ENCODE measurements at regions not wholly inside any gene's neighbourhood (a gene's known extent, or its start where the extent isn't known, plus 50 kb on each side); places are given as distances from the start of the nearest gene placed in this dataset.
"Not testable (repeated sequence)": the region's sequence is repeated elsewhere in the genome, so short reads cannot be mapped to it uniquely, and the experiment has no call there.

- Histone ChIP-seq H3K36me3 (ENCODE audit: control insufficient read depth, insufficient read depth, low read length) (no peaks in the 10 kb centered on the region), H3K27me3 (ENCODE audit: control insufficient read depth, insufficient read depth, low read length, poor library complexity, severe bottlenecking) (no peaks in the 10 kb centered on the region), H3K4me3 (ENCODE audit: insufficient read depth, low read depth, low read length) (no peak overlapping the region), H3K4me1 (ENCODE audit: control insufficient read depth, insufficient read depth, low read length) (peaks cover 30% of the 10 kb centered on the region), H3K27ac (ENCODE audit: insufficient read depth, low read depth, low read length, poor library complexity, severe bottlenecking) (no peak overlapping the region), H3K9me3 (ENCODE audit: control insufficient read depth, low read length) (no peaks in the 10 kb centered on the region)
- 93 to 94% methylated on average over 4 of the region's 4 CpGs for WGBS, 2 experiments
Observed at GRCh38 chr7:138249975-138250374, 173.7 kb downstream of the AKR1D1 start.

DNA sequence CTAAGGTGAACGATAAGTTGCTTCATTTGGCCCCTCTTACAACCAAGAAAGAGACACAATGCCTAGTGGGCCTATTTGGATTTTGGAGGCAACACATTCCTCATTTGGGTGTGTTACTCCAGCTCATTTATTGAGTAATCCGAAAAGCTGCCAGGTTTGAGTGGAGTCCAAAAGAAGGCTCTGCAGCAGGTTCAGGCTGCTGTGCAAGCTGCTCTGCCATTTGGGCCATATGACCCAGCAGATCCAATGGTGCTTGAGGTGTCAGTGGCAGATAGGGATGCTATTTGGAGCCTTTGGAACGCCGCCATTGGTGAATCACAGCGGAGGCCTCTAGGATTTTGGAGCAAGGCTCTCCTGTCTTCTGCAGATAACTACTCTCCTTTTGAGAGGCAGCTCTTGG, 176.4 kb downstream of the AKR1D1 start:
- 95 to 96% methylated on average over 5 of the region's 5 CpGs for WGBS, 2 experiments
- not testable (repeated sequence) for H3K9me3 ChIP-seq (ENCODE audit: control insufficient read depth, low read length); H3K36me3 ChIP-seq (ENCODE audit: control insufficient read depth, insufficient read depth, low read length); H3K4me1 ChIP-seq (ENCODE audit: control insufficient read depth, insufficient read depth, low read length); H3K4me3 ChIP-seq (ENCODE audit: insufficient read depth, low read depth, low read length); H3K27me3 ChIP-seq (ENCODE audit: control insufficient read depth, insufficient read depth, low read length, poor library complexity, severe bottlenecking); H3K27ac ChIP-seq (ENCODE audit: insufficient read depth, low read depth, low read length, poor library complexity, severe bottlenecking)

- 82 to 84% methylated on average over 5 of the region's 5 CpGs for WGBS, 2 experiments
- H3K9me3 ChIP-seq (ENCODE audit: control insufficient read depth, low read length), result no peaks in the 10 kb centered on the region
- H3K36me3 ChIP-seq (ENCODE audit: control insufficient read depth, insufficient read depth, low read length), result no peaks in the 10 kb centered on the region
- no peak overlapping the region for H3K4me3 ChIP-seq (ENCODE audit: insufficient read depth, low read depth, low read length)
- no peaks in the 10 kb centered on the region for H3K4me1 ChIP-seq (ENCODE audit: control insufficient read depth, insufficient read depth, low read length)
- H3K27me3 ChIP-seq (ENCODE audit: control insufficient read depth, insufficient read depth, low read length, poor library complexity, severe bottlenecking), result no peaks in the 10 kb centered on the region
- H3K27ac ChIP-seq (ENCODE audit: insufficient read depth, low read depth, low read length, poor library complexity, severe bottlenecking), result no peak overlapping the region
Observed at GRCh38 chr7:138254444-138254843, 178.2 kb downstream of the AKR1D1 start.

DNA sequence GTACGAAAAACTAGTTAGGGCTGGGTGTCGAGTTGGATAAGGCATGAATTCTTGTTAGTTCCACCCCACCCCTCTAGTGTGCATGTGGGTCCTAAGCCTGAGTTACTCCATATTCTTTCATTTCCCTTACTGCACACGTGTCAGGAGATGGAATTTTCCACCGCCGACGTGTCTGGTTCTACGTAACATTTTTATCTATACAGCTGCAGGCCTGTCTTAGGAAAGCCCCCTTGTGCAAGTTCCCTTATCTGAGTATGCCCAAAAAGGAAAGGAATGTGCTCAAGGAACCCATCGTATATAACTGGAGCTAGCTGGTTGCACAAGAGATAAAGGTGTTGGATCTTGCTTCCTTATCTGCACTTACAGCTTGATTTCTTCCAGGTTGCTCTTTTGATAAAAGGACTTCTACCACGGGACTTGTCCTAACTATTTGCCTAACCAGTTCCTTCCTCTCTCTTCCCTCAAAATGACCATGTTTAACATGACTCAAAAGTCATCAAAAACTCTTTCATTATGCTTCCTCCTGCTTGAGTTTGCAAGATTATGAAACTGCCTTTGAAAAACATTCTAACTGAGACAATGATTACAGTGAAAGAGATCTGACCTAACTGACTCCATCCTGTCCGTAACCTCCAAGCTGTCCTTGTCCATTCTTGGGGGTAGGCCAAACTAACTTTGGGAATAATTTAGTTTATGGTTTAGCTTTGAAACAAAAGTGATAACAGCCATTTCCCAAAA, 181.4 kb downstream of the AKR1D1 start:
- no peaks in the 10 kb centered on the region for H3K36me3 ChIP-seq (ENCODE audit: control insufficient read depth, insufficient read depth, low read length)
- WGBS, 2 experiments, result 89 to 93% methylated on average over 10 of the region's 10 CpGs
- no peaks in the 10 kb centered on the region for H3K9me3 ChIP-seq (ENCODE audit: control insufficient read depth, low read length)
- no peaks in the 10 kb centered on the region for H3K4me1 ChIP-seq (ENCODE audit: control insufficient read depth, insufficient read depth, low read length)
- no peak overlapping the region for H3K4me3 ChIP-seq (ENCODE audit: insufficient read depth, low read depth, low read length)
- H3K27me3 ChIP-seq (ENCODE audit: control insufficient read depth, insufficient read depth, low read length, poor library complexity, severe bottlenecking), result no peaks in the 10 kb centered on the region
- H3K27ac ChIP-seq (ENCODE audit: insufficient read depth, low read depth, low read length, poor library complexity, severe bottlenecking), result no peak overlapping the region

DNA sequence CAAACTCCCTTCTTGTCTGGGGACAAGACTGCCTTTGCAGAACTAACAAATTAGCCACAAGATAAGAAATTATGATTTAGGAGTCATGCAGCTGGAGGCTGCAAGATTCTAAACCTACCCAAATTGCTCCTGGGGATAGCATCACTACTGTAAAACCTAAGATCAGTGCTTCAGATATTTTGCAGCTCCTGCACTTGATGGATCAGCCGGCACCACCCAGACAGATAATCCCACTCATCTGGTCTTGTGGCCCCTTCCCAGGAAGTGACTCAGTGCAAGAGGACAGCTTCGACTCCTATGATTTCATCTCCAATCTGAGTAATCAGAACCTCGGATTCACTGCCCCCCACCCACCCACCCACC, 181.9 kb downstream of the AKR1D1 start:
- Histone ChIP-seq H3K4me3 (ENCODE audit: insufficient read depth, low read depth, low read length) (no peak overlapping the region), H3K36me3 (ENCODE audit: control insufficient read depth, insufficient read depth, low read length) (no peaks in the 10 kb centered on the region), H3K9me3 (ENCODE audit: control insufficient read depth, low read length) (no peaks in the 10 kb centered on the region), H3K27ac (ENCODE audit: insufficient read depth, low read depth, low read length, poor library complexity, severe bottlenecking) (no peak overlapping the region), H3K4me1 (ENCODE audit: control insufficient read depth, insufficient read depth, low read length) (no peaks in the 10 kb centered on the region), H3K27me3 (ENCODE audit: control insufficient read depth, insufficient read depth, low read length, poor library complexity, severe bottlenecking) (no peaks in the 10 kb centered on the region)
- 92 to 94% methylated on average over 2 to 3 of the region's 3 CpGs for whole genome bisulfite sequencing, 2 experiments

GRCh38 chr7:138259675-138260074, 183.4 kb downstream of the AKR1D1 start:
- WGBS, 2 experiments, result 92 to 95% methylated on average over 3 of the region's 3 CpGs
- no peaks in the 10 kb centered on the region for H3K4me1 ChIP-seq (ENCODE audit: control insufficient read depth, insufficient read depth, low read length)
- no peaks in the 10 kb centered on the region for H3K9me3 ChIP-seq (ENCODE audit: control insufficient read depth, low read length)
- no peaks in the 10 kb centered on the region for H3K36me3 ChIP-seq (ENCODE audit: control insufficient read depth, insufficient read depth, low read length)
- no peak overlapping the region for H3K27ac ChIP-seq (ENCODE audit: insufficient read depth, low read depth, low read length, poor library complexity, severe bottlenecking)
- no peak overlapping the region for H3K4me3 ChIP-seq (ENCODE audit: insufficient read depth, low read depth, low read length)
- no peaks in the 10 kb centered on the region for H3K27me3 ChIP-seq (ENCODE audit: control insufficient read depth, insufficient read depth, low read length, poor library complexity, severe bottlenecking)

GRCh38 chr7:138267934-138268333, 191.7 kb downstream of the AKR1D1 start:
- H3K27me3 ChIP-seq (ENCODE audit: control insufficient read depth, insufficient read depth, low read length, poor library complexity, severe bottlenecking), result no peaks in the 10 kb centered on the region
- H3K4me3 ChIP-seq (ENCODE audit: insufficient read depth, low read depth, low read length), result no peak overlapping the region
- no peaks in the 10 kb centered on the region for H3K9me3 ChIP-seq (ENCODE audit: control insufficient read depth, low read length)
- no peaks in the 10 kb centered on the region for H3K4me1 ChIP-seq (ENCODE audit: control insufficient read depth, insufficient read depth, low read length)
- no peak overlapping the region for H3K27ac ChIP-seq (ENCODE audit: insufficient read depth, low read depth, low read length, poor library complexity, severe bottlenecking)
- 91 to 94% methylated on average over 6 of the region's 6 CpGs for WGBS, 2 experiments
- H3K36me3 ChIP-seq (ENCODE audit: control insufficient read depth, insufficient read depth, low read length), result no peaks in the 10 kb centered on the region

- Histone ChIP-seq H3K27me3 (ENCODE audit: control insufficient read depth, insufficient read depth, low read length, poor library complexity, severe bottlenecking) (no peaks in the 10 kb centered on the region), H3K4me1 (ENCODE audit: control insufficient read depth, insufficient read depth, low read length) (no peaks in the 10 kb centered on the region), H3K36me3 (ENCODE audit: control insufficient read depth, insufficient read depth, low read length) (no peaks in the 10 kb centered on the region), H3K9me3 (ENCODE audit: control insufficient read depth, low read length) (no peaks in the 10 kb centered on the region), H3K4me3 (ENCODE audit: insufficient read depth, low read depth, low read length) (no peak overlapping the region), H3K27ac (ENCODE audit: insufficient read depth, low read depth, low read length, poor library complexity, severe bottlenecking) (no peak overlapping the region)
Observed at GRCh38 chr7:138276891-138277290, 183.2 kb upstream of the TRIM24 start.

DNA sequence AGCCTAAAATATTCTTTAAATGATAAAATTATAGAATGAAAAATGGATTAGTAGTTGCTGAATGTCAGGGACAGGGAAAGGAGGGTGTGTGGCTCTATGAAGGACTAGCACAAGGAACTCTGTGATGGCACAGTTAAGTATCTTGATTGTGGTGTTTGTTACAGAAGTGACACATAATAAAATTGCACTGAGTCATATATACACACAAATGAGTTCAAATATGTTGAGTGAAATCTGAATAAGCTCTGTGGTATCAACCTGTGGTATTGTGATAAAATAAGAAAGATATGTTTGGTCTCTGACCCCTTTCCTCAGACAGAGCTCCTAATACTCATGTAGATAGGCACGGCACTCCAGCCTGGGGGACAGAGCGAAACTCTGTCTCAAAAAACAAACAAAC, 181.5 kb upstream of the TRIM24 start:
- Histone ChIP-seq H3K27ac (ENCODE audit: insufficient read depth, low read depth, low read length, poor library complexity, severe bottlenecking) (no peak overlapping the region), H3K27me3 (ENCODE audit: control insufficient read depth, insufficient read depth, low read length, poor library complexity, severe bottlenecking) (no peaks in the 10 kb centered on the region), H3K4me1 (ENCODE audit: control insufficient read depth, insufficient read depth, low read length) (no peaks in the 10 kb centered on the region), H3K36me3 (ENCODE audit: control insufficient read depth, insufficient read depth, low read length) (no peaks in the 10 kb centered on the region), H3K4me3 (ENCODE audit: insufficient read depth, low read depth, low read length) (no peak overlapping the region), H3K9me3 (ENCODE audit: control insufficient read depth, low read length) (no peaks in the 10 kb centered on the region)
- 100% methylated on average over 2 of the region's 2 CpGs for whole genome bisulfite sequencing, 2 experiments

- no peaks in the 10 kb centered on the region for H3K9me3 ChIP-seq (ENCODE audit: control insufficient read depth, low read length)
- H3K27ac ChIP-seq (ENCODE audit: insufficient read depth, low read depth, low read length, poor library complexity, severe bottlenecking), result no peak overlapping the region
Observed at GRCh38 chr7:138282997-138283396, 177.1 kb upstream of the TRIM24 start.

GRCh38 chr7:138285129-138285528, 174.9 kb upstream of the TRIM24 start:
- H3K4me1 ChIP-seq (ENCODE audit: control insufficient read depth, insufficient read depth, low read length), result no peaks in the 10 kb centered on the region
- no peaks in the 10 kb centered on the region for H3K36me3 ChIP-seq (ENCODE audit: control insufficient read depth, insufficient read depth, low read length)
- H3K4me3 ChIP-seq (ENCODE audit: insufficient read depth, low read depth, low read length), result no peak overlapping the region
- H3K9me3 ChIP-seq (ENCODE audit: control insufficient read depth, low read length), result no peaks in the 10 kb centered on the region
- H3K27ac ChIP-seq (ENCODE audit: insufficient read depth, low read depth, low read length, poor library complexity, severe bottlenecking), result no peak overlapping the region
- WGBS, 2 experiments, result 96 to 100% methylated on average over 1 of the region's 1 CpG
- H3K27me3 ChIP-seq (ENCODE audit: control insufficient read depth, insufficient read depth, low read length, poor library complexity, severe bottlenecking), result no peaks in the 10 kb centered on the region

More at GRCh38 chr7:138282997-138283396, 177.1 kb upstream of the TRIM24 start:
- H3K4me1 ChIP-seq (ENCODE audit: control insufficient read depth, insufficient read depth, low read length), result no peaks in the 10 kb centered on the region
- H3K27me3 ChIP-seq (ENCODE audit: control insufficient read depth, insufficient read depth, low read length, poor library complexity, severe bottlenecking), result no peaks in the 10 kb centered on the region
- no peaks in the 10 kb centered on the region for H3K36me3 ChIP-seq (ENCODE audit: control insufficient read depth, insufficient read depth, low read length)
- WGBS, 2 experiments, result 93 to 98% methylated on average over 3 to 4 of the region's 5 CpGs
- no peak overlapping the region for H3K4me3 ChIP-seq (ENCODE audit: insufficient read depth, low read depth, low read length)
